ENCODE measurements at regions not wholly inside any gene's neighbourhood (a gene's known extent, or its start where the extent isn't known, plus 50 kb on each side); places are given as distances from the start of the nearest gene placed in this dataset.
"Not testable (repeated sequence)": the region's sequence is repeated elsewhere in the genome, so short reads cannot be mapped to it uniquely, and the experiment has no call there.

DNA sequence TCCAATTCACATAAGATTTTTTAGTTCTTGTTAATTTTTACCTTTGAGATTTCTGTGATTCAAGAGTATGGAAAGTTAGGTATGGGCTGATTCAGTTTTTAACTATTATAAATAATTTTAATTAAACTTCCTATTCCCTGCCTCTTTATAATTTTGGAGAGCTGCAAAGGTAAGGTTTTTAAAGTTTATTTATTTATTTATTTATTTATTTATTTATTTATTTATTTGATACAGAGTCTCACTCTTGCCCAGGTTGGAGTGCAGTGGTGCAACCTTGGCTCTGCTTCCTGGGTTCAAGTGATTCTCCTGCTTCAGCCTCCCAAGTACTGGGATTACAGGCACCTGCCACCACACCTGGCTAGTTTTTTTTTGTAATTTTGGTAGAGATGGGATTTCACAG lies 215.5 kb upstream of the FIGN start:
- no peak for DNase-seq (ENCODE audit: low spot score)

DNA sequence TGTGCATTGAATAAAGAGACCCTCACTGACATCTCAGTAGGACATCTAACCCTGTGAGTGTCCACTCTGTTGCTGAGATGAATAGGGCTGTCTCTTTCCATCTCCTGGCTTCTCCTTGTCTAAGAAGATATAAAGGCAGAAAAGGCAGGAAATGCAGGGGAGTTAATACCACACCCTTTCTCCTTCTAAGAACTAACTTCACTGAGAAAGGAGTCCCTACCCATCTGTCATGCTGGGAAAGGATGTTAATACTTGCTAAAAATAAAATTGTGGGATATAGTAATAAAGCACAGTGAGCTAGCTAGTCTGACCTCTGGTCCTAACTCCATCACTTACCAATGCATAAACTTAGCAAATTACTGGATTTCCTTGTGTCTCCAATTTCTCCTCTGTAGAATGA lies 213.9 kb upstream of the FIGN start:
- DNase-seq (ENCODE audit: low spot score) = no peak

DNA sequence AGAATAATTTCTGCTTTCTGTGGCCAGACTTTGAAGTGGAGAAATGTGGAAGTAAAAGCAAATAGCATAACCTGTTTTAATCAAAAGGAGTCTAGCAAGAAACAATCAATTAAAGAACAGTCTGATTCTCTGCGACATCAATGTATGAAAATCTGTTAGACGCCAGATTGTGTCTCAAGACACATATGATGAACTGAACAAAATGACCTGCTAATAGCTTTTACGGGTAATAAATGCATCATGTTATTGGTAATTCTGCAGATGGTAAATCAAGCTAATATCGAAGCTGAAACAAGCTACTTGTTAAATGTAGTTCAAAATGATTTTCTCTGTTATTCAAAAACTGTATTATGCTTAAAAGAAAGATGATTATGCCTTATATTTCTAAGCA lies 208.5 kb upstream of the FIGN start:
- no peak for DNase-seq (ENCODE audit: low spot score)

DNA sequence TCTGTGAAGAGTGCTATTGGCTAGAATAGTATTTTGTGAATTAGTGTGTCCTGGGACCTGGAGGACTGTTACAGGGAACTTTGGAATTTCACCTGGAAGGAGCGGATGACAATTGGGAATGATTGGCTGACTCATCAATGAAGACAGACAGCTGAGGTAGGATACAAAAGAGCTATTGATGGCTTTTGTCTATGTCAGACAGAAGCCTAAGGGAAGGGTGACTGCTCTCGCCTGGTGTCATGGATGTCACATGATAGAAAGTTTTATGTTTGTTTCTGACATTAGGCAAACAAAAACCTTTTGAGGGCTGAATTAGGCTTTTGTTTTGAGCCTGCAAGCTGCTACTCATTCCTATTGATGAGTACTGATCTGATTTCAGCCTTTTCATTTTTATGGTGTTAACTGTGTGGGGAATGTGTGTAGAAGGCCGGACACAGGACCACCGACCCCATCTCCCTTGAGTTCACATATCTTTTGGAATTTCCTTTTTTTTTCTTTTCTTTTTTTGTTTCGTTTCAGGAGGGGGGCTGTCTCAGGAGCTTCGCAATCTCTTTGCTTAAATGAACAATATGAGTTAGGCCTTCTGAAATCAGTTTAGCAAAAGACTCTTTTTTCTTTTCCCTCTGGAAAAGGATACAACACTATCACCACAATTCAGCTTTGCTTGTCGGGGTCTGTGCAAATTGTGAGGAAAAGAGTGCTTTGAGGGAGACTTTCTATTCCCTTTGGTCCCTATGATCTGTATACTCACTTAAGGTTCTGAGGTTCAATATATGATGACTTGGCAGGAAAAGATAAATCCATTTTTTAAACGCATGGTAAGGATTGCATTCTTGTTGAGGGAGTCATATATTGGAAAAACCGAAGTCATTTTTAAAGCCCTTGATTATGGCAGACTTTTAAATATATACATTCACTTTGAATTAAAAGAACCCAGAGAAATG lies 207.9 kb upstream of the FIGN start:
- no peak for DNase-seq (ENCODE audit: low spot score)

DNA sequence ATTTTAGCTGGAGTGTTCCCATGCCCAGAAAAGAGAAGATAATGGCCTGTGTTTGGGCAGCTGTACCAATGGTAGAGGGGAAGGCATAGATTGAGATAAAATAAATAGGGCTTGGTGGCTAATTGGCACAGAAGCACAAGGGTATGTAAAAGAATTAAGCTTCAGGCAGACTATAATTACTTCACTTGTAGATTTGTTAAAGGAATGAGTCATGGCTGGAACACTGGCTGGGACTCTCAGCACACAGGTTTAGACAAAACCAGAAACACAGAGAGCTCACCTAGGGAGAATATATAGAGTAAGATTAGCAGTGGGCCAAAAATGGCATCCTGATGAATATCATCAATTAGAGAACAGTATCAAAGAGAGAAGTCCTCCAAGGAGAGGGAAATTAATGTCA lies 198.3 kb upstream of the FIGN start:
- DNase-seq (ENCODE audit: low spot score) = no peak

DNA sequence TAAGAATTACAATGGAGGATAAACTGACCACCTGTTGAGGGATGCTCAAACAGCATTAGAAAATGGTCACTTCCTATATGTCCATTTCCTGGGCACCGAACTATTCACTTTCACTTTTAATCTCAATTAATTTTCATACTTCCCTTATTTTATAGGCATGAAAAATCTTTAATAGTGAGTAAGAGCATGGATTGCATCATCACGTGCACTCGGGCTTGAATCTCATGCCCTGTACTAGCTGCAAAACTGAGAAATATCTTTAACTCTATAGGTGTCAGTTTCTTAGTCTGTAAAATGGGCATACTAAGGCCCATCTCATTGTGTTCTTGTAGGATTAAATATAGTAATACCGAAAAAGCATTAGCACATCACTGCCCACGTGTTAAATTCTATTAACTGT lies 183.9 kb upstream of the FIGN start:
- DNase-seq (ENCODE audit: low spot score) = no peak

DNA sequence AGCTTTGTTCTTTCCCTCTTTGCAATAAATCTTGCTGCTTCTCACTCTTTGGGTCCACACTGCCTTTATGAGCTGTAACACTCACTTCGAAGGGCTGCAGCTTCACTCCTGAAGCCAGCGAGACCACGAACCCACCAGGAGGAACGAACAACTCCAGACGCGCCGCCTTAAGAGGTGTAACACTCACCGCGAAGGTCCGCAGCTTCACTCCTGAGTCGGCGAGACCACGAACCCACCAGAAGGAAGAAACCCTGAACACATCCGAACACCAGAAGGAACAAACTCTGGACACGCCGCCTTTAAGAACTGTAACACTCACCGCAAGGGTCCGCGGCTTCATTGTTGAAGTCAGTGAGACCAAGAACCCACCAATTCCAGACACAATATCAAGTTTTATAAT lies 178.7 kb upstream of the FIGN start:
- not testable (repeated sequence) for DNase-seq (ENCODE audit: low spot score)

DNA sequence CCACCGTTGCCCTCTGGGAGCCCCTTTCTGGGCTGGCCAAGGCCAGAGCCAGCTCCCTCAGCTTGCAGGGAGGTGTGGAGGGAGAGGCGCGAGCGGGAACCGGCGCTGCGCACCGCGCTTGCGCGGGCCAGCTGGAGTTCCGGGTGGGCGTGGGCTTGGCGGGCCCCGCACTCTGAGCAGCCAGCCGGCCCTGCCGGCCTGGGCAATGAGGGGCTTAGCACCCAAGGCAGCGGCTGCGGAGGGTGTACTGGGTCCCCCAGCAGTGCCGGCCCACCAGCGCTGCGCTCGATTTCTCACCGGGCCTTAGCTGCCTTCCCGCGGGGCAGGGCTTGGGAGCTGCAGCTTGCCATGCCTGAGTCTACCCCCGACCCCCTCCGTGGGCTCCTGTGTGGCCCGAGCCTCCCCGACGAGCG lies 177.7 kb upstream of the FIGN start:
- DNase-seq (ENCODE audit: low spot score) = not testable (repeated sequence)

DNA sequence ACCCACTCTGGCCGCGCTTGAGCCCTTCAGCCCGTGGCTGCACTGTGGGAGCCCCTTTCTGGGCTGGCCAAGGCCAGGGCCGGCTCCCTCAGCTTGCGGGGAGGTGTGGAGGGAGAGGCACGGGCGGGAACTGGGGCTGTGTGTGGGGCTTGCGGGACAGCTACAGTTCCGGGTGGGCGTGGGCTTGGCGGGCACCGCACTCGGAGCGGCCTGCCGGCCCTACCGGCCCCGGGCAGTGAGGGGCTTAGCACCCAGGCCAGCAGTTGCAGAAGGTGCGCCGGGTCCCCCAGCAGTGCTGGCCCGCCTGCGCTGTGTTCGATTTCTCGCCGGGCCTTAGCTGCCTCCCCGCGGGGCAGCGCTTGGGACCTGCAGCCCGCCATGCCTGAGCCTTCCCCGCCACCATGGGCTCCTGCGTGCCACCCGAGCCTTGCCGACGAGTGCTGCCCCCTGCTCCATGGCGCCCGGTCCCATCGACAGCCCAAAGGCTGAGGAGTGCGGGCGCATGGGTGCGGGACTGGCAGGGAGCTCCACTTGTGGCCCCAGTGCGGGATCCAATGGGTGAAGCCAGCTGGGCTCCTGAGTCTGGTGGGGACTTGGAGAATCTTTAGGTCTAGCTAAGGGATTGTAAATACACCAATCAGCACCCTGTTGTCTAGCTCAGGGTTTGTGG lies 173.7 kb upstream of the FIGN start:
- no peak for DNase-seq (ENCODE audit: low spot score)

DNA sequence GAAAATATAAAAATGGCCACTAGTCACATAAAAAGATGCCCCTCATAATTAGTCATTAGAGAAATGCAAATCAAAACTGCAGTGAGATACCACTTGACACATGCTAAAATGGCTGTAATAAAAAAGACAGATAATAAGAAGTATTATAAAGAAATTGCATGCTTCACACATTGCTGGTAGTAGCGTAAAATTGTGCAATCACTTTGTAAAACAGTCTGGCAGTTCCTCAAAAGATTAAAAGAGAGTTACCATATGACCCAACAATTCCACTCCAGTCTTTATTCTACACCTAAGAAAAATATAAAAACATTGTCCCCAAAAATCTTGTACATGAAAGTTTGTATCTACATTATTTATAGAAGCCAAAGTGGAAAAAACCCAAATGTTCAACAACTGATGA lies 170.6 kb upstream of the FIGN start:
- DNase-seq (ENCODE audit: low spot score) = no peak

DNA sequence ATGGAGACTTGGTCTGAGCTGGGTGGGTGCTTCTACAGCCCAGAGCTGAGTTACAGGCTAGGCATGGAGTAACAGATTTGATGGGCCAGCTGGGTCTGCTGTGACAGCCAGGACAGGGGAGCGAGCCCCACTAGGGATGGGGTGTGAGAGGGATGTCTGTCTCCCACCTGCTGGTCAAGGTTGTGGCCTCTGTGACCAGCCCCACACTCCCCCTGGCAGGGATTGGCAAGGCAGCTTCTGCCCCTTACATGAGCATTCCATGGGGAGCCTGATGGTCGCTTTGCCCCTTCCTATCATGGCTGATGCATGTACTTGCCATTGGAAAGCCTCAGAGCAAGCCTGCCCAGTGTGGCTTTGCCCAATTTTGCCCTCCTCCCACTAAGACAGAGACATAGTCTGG lies 162.0 kb upstream of the FIGN start:
- no peak for DNase-seq (ENCODE audit: low spot score)

DNA sequence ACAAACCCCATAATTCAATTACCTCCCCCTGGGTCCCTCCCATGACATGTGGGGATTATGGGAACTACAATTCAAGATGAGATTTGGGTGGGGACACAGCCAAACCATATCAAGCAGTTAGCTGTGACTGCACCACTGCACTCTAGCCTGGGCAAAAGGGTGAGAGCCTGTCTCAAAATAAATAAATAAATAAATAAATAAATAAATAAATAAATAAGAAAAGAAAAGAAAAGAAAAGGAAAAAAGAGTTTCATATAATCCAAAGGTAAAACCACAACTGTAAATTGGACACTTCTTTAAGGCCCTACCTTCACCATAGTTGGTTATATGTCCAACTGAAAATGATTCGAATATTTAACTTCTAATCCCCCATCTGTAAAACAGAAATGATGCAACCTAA lies 157.6 kb upstream of the FIGN start:
- not testable (repeated sequence) for DNase-seq (ENCODE audit: low spot score)

DNA sequence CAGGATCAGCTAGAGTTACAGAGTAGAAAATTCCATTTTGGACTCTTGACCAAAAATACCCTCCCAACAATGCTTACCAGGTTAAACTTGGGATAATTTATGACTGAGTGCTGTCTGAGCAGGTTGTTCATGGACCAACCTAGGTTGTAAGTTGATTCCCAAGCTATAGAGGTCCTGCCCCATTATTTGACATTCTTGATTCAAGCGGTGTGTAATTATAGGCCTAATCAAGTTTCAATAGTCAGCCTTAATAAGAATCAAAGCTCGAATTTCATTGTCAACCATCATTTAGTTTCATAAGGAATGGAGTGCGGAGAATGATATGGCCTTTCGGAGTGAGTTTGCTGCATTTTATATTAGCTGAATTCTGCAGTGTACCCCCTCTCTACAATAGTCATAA lies 152.8 kb upstream of the FIGN start:
- no peak for DNase-seq (ENCODE audit: low spot score)

DNA sequence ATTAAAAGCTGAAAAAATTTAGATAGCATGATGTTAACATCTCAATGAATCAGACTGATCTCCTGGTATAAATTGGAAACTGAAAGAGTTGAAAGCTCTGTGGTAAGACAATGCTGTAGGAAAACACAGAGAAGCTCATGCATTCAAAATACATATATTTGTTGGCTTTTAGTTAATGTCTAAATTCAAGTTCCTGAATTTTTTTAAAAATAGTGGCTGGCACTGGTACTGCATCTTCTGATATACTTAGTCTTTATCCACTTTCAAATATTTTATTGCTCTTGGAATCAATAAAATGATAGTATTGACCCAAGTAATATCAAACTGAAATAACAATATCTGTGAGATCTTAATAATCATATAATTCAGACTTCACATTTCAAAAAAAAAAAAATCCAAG lies 151.4 kb upstream of the FIGN start:
- no peak for DNase-seq (ENCODE audit: low spot score)

DNA sequence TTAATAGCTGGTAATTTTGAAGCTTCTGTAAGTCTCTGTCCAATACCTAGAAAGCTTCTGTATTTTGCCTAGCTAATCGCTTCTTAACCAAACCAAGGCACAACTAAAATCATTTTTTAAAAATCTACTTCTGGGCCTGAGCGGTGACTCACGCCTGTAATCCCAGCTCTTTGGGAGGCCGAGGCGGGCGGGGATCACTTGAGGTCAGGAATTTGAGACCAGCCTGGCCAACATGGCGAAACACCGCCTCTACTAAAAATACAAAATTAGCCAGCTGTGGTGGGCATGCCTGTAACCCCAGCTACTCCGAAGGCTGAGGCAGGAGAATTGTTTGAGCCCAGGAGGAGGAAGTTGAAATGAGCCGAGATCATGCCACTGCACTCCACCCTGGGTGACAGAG lies 148.6 kb upstream of the FIGN start:
- no peak for DNase-seq (ENCODE audit: low spot score)

DNA sequence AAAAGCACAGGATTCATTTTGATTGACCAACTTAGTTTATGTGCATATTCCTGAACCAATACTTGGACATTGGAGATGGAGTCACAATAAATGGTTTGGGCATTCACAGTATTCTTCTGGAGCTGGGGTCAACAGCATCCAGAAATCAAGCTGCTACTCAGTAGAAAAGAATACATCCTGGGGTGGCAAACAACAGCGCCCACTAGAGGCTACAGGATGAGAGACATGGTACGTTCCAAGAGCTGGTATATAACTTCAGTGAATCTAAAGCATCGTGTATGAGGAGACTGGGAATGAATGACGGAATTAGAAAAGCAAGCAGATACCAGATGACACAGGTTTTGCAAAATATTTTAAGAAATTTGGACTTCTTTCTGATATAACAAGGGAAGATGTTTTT lies 142.9 kb upstream of the FIGN start:
- no peak for DNase-seq (ENCODE audit: low spot score)

DNA sequence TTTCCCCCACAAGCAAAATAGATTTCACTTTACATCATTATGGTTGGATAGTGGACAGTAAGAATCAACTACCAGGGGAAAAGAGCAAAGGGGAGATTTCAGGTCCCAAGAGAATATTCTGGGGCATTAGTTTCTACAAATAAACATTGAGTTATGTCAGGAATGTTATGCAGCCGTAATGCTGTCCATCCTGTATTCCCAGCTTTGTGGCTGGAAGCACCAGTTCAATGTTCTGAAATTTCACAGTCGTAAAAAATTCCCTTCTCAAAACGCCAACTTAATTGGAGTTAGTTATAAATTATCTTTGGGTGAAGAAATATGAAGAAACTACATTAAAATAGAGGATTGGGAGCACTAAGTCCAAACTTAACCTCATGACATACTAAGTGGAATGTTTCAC lies 141.5 kb upstream of the FIGN start:
- DNase-seq (ENCODE audit: low spot score) = peak; percentile 51

DNA sequence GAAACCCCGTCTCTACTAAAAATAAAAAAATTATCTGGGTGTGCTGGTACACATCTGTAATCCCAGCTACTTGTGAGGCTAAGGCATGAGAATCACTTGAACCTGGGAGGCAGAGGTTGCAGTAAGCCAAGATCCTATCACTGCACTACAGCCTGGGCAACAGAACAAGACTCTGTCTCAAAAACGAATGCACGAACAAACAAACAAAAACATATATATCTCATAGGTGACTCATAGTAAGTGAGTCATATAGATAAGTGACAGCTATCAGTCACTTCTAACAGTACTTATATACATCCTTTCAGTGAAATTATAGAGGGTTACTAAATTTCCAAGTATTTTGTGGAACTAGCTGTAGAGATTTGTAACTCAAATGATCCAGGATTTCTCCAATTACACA lies 127.3 kb upstream of the FIGN start:
- DNase-seq (ENCODE audit: low spot score) = no peak

DNA sequence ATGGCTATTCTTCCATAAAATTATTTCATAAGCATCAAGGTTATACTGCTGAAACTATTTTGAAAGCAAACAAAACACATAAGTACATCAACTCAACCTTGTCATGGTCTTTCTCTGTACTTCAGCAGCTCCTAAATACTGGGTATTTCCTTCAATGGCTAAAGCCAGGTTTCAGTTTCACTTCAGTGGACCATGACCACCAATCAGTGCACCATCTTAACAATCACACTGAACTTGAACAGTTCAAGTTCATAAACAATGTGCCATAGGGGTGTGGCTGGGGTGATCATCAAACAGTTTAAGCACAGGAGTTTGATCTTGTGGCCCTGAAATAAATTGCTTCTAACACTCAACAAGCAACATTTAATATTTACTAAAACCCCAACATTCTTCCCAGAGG lies 124.1 kb upstream of the FIGN start:
- DNase-seq (ENCODE audit: low spot score) = no peak

DNA sequence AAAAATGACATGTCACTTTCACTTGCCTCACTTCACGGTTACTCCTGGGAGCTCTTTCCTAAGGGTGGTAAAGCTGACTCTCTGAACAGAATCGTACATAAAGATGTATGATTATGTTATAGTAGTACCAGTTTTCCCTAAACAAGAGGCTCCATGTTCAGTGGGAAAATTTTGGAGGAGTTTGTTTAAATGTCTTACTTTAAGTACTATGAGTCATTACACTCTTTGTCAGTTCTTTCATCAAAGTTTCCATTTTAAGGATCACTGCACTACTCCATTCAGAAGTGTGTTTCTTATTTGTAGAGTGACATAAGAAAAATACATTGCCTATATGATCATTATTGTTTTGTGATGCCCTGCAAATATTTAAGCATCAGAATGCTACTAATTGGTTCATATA lies 121.1 kb upstream of the FIGN start:
- DNase-seq (ENCODE audit: low spot score) = no peak

DNA sequence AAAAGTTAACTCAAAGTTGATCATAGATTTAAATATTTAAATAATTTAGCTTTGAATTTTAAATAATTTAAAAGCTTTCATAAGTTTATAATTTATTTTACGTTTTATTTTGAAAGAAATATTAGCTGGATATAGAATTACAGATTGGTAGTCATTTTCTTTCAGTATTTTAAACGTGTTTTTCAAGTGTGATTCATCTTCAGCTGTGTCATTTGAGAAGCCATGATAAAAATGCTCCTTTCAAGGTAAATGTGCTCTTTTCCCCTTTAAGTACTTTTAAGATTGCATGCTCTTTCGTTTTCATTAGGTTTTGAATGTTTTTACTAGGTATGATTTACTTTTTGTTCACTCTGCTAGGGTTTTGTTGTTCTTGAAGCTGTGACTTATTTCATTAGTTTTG lies 116.8 kb upstream of the FIGN start:
- no peak for DNase-seq (ENCODE audit: low spot score)

DNA sequence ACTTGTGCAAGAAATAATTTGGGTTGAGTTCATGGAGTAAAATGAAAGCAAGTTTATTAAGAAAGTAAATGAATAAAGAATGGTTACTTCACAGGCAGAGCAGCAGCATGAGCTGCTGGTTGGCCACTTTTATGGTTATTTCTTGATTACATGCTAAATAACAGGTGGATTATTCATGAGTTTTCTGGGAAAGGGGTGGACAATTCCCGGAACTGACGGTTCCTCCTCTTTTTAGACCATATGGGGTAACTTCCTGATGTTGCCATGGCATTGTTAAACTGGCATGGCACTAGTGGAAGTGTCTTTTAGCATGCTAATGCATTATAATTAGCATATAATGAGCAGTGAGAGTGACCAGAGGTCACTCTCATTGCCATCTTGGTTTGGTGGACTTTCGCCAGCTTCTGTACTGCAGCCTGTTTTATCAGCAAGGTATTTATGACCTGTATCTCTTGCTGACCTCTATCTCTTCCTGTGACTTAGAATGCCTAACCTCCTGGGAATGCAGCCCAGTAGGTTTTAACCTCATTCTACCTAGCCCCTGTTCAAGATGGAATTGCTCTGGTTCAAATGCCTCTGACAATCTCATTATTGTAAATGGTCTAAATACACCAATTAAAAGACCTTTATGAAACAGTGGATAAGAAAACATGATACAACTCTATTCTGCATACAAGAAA lies 114.1 kb upstream of the FIGN start:
- no peak for DNase-seq (ENCODE audit: low spot score)

DNA sequence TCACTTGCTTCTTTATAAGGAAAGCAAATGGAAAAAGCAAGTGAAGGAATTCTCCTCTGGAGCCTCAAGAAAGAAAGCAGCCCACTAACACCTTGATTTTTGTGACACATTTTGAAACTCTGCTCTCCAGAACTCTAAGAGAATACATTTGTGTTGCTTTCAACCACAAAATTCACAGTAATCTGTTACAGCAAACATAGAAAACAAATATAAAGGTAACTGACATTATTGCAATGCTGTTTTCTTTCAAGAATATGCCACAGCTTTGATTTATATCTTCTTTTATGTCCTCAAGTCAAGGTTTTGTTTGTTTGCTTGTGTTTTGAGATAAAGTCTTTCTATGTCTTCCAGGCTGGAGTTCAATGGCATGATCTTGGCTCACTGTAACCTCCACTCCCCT lies 103.1 kb upstream of the FIGN start:
- no peak for DNase-seq (ENCODE audit: low spot score)
